Hindlimb muscle (tissue), 1 donor: ENCODE measurements at regions not wholly inside any gene's neighbourhood (a gene's known extent, or its start where the extent isn't known, plus 50 kb on each side); places are given as distances from the start of the nearest gene placed in this dataset.

ENCODE experiments used
- DNase-seq: peaks from one replicate; pipeline ENCODE4 v3.0.0-alpha.2; 2013

DNA sequence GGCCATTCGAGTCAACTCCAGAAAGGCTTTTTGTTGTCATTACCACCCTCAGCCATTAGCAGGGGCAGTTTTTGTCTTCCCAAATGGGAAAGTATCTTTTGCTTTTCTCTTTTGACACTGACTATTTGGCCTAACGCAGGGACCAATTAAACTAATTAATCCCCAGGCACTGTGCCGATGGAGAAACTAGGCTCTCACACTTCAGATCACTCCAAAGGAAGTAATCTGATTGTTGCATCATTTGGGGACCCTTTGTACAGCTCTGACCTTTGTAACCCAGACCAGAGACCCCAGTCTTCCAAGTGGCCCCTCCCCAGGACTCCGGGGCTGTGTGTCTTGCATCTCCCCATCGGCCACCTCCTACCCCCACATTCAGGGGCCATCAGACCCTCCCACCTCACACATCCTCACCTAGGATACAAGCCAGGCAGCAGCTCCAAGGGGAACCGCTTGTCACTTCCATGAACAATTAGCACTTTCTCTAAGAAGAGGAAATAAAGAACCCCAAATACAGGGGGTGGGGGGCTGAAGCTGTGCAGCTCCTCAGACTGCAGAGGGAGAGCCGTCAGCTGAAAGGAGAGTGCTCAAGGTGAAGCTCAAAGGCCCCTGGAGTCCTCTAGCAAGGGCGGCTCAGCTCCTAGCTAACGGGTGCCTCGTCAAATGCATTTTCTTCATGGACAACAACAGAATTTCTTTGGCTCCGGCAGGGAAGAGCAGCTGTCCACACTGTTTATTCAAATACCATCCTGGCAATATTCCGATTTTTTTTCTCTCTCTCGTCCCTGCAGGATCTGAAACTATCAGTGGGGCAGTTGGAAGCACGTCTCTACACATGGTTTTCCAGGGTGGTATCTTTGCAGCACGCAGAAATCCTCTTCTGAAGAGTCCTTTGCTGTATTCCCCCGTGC lies 64.3 kb upstream of the DIO3 start:
- DNase-seq, result no peak

DNA sequence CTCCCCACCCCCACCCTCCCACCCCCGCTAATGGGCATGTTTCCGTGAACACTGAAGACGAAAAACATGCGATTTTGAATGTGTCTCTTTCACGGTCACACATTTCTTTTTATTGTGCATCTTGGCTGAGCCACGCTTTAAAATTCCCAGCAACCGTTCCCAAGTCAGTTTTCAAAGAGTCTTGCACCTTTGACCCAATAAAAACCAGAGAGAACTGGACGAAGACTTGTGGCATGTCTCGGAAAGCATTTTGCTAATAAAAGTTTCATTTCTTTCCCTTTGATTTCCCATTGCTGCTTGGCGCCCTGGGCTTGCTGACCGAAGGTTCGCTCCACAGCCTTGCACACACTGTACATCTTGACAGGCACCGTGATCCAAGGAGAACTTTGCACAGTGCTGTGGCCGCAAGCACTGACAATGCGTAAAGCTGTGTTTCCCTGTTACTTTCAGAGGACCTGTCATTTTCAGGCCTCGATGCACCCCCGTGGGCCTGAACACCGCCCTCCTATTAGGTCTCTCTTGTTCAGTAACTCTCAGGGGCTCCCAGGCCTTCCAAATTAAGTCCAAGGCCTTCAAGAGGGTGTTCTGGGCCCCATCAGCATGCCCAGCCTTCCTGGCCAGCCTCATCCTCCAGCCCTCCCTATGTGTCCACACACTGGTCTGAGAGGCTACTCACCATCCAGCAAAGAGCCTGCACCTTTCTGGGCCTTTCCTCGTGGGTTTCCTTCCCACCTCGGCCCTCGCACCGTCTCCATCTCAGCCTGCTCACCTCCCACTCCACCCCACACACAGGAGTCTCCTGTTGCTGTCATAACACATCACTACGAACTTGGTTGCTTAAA lies 63.4 kb upstream of the DIO3 start:
- DNase-seq, result no peak

- DNase-seq, result no peak
Measured at GRCh38 chr14:101498526-101498860, 62.8 kb upstream of the DIO3 start.

- no peak for DNase-seq
Measured at GRCh38 chr14:101499080-101499479, 62.2 kb upstream of the DIO3 start.

DNA sequence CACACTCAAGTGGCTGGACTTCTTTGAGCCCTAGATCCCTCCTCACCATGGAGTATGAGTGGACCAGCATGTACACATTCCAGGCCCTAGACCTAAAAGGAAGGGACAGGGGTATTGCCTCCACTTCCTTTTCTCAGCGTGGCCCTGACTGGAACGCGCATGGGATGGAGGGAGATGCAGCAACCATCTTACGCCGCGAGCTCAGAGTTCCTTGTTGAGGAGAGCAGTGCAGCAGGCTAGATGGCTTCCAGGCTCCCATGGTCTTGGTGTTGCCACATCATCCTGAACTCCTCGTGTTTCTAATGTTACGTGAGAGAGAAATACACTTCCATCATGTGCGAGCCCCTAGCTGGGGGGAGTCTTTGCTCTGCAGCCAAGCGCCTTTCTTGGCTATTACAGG lies 61.8 kb upstream of the DIO3 start:
- no peak for DNase-seq

- no peak for DNase-seq
Measured at GRCh38 chr14:101500061-101500460, 61.2 kb upstream of the DIO3 start.

DNA sequence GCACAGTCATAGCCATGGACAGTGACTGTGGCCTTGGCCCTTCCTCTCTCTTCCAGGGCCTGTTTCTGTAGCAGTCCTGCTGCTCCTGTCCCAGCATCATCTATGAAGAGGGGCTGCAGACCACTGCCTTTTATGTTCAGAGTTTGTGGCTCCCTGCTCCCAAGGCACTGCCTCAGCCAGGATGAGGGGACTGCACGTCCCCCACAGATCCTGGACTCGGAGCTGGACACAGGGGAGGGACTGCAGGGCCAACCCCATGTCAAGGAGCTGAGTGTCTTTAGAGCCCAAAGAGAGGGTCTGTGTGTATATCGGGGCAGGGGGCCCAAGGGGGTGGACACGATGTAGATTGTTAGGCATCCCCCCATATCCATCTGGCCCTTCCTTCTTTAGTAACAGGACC lies 60.6 kb upstream of the DIO3 start:
- DNase-seq, result no peak

DNA sequence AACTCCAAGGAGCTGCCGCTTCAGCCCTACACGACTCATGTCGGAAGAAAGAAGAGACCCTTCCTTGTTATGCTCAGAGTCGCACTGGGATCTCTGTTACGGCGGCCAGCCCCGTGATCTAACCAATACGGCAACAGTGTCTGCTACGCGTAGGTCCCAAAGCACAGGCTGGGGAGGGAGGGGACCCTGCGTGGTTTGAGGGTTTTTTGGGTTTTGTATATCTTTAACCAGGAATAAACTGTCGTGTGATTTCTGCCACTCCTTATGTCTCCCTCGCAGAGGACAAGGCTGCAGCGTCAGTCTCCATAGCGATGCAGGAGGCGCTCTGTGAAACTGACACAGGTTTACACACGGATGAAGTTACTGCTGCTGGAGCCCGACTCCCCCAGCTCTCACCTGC lies 60.0 kb upstream of the DIO3 start:
- DNase-seq, result no peak

- DNase-seq, result no peak
Measured at GRCh38 chr14:101501858-101502615, 59.3 kb upstream of the DIO3 start.

DNA sequence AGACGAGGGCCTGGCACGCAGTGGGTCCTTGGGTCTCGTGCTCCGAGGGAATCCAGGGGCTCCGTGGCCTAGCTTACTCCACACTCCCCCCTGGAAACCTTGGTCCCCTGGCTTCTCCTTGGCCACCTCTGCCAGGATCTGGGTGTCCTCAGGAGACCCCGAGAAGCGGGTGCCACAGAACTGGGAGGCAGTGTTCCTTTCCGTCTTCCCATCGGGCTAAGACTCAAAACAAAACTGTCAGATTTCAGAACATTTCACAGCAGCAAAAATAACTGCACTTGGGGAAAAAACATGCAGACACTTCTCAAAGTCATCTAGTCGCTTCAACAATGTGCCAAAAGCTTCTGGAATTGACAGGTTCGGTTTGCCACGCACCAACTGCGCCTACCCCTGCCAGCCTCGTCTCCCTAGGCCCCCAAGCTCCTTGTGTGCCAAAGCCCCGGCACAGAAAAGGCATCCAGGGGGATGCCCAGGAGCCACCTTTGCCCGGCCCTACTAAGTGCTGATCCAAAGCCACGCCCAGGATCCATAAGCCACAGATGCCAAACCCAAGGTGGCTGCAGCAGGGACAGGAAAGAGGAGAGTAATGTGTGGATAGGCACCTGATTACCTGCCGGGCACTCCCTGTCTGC lies 58.4 kb upstream of the DIO3 start:
- no peak for DNase-seq

- no peak for DNase-seq
Measured at GRCh38 chr14:101503431-101504095, 57.7 kb upstream of the DIO3 start.

DNA sequence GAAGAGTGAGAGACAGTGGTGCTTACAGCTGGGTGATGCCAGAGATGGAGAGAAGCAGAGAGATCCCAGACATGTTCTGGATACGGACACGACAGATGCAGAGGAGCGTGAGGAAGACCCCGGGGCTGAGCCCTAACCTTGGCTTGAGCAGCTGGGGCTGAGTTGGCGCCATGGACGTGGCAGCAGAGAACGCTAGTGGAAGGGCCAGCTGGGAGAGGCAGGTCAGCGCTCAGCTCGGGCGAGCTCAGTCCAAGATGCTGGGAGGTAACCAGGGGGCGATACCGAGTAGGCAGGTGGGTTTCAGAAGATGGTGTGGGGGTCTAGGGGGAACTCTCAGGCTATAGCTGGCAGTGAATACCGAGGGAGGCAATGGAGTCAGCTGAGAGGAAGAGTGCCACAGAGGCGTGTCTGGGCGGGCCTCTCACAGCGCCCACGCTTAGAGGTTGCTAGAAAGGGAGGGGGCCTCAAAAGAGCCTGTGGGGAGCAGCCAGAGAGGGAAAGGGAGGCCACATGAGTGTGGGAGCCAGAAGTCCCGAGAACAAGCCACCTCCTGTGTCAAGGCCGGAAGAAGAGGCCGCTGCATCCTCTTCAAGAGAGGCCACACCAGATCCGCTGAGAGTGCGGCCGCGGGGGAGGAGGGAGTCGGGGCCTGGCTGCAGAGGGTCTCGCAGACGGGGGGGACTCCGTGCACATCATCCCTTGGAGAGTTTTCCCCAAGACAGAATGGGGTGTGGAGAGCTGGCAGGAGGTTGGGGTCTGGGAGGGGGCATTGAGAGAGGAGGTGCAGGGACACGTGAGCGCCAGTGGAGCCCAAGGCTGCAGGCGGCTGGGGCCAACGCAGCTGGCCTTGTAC lies 57.0 kb upstream of the DIO3 start:
- no peak for DNase-seq

GRCh38 chr14:101505236-101505970 lies 55.9 kb upstream of the DIO3 start:
- DNase-seq, result no peak

GRCh38 chr14:101506211-101506925 lies 54.9 kb upstream of the DIO3 start:
- DNase-seq, result no peak

DNA sequence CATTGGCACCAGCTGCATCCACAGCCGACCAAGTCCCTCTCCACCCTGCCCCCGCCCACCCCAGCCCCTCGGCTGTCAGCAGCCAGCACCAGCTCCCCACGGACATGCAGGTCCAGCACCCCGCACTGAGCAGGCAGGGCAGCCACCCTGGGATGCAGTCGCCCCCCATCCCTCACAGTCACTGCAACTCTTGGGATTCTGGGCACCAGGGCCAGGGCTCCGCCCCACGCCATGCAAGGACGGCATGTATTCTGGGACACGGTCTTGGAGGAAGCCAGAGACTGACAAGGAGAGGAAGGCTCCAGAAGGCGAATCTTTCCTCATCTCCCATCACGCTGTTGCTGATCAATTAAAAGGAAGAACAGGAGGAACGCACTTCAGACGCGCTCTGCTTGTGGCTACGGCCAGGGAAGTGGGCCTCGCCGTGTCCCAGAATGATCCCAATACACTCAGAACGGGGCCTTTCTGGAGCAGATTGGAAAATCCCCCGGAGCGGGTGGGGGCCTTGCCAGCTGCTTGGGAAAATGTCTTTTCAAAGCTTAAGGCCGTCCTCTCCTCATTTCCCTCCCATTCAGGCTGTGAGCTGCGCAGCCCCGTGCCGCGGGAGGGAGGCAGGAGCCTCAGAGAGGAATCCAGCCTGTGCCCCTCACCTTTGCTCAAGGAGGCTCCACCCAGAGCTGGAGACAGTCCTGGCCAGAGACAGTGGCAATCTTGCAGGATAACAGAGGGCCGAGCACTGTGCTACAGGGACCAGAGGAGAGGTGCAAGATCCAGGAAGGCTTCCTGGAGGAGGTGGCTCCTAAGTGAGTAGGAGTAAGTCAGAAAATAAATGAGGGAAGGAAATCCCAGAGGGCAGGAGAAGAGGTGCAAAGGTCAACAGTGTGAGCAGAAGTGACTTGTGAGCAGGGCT lies 54.1 kb upstream of the DIO3 start:
- no peak for DNase-seq

GRCh38 chr14:101507836-101508150 lies 53.5 kb upstream of the DIO3 start:
- no peak for DNase-seq

DNA sequence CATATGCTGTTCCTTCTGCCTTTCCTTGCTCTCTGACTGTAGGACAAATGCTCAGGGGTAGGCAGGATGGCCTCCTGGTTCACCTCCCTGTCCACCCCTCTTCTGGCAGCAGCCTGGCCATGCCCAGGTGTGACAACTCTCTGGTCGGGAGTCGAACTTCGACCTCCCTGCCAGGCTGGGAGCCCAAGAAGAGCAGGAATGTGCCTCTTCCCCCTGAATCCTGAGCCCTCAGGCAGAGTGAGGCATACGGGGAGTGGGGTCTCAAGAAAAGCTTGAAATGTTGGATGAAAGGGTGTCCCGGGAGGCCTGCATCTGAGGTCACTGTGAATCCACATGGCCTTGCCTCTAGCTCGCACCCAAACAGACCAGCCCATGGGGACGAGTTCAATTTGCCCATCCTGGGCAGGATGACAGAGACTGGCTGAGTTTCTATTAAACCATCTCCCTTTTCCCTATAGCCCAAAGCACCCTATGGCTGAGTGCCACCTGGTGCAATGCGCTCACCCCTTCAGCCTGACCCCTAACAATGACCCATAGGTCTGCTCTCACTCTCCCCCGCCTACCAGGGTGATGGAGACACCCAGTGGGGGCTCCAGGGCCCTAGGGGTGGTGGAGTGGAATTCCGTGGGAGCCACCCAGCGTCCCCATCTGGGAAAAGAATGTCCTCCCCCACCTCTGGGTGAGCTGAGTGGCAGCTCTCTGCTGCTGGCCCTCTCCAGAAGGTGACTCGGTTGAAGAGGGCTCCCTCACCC lies 52.9 kb upstream of the DIO3 start:
- no peak for DNase-seq
